WTC11 (cell line): ENCODE measurements at regions not wholly inside any gene's neighbourhood (a gene's known extent, or its start where the extent isn't known, plus 50 kb on each side); places are given as distances from the start of the nearest gene placed in this dataset.

ENCODE experiments used
- JUN ChIP-seq: sonication (generic); formaldehyde crosslinking; IDR thresholded peaks from 2 replicates; pipeline ENCODE4 v1.8.0; 2023; ENCODE audit warnings: mild to moderate bottlenecking, missing genetic modification reagents
- TF ChIP-seq, protein P1 (sequence below): fragments of 200-600 bp; IDR thresholded peaks from 2 replicates; pipeline ENCODE4 v1.8.0; 2022; ENCODE audit warnings: antibody characterized with exemption
- TF ChIP-seq, protein P2 (sequence below): sonication (generic); formaldehyde crosslinking; IDR thresholded peaks from 2 replicates; pipeline ENCODE4 v1.8.1; 2023; ENCODE audit warnings: mild to moderate bottlenecking, missing genetic modification reagents
- TF ChIP-seq, protein P3 (sequence below): sonication (generic); formaldehyde crosslinking; IDR thresholded peaks from 2 replicates; pipeline ENCODE4 v1.8.1; 2022; ENCODE audit warnings: low read depth, missing genetic modification reagents, borderline replicate concordance
- TF ChIP-seq, protein P4 (sequence below): sonication (generic); formaldehyde crosslinking; IDR thresholded peaks from 2 replicates; pipeline ENCODE4 v1.8.1; 2023; ENCODE audit warnings: mild to moderate bottlenecking, missing genetic modification reagents

DNA sequence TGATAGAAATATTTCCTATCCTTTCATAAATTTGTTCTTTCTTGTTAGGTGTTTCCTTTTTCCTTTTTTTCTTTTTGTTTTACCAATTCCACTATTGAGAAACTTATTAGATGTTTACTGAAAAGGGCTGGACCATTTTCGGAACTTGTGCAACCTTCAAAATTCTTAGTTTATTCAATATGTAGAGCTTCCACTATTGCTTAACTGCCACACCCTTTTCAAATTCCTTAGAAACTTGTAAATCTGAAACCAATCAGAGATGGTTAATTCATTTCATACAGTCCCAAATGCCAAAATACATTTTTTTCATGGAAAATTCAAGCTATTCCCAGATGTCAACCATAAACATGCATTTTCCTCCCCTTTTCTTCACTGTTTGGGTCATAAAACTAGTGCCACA lies 66.1 kb upstream of the SLC39A8 start:
- no peak for TF ChIP-seq JUN (CRISPR knock-in tag)
- TF ChIP-seq, protein P1, sequence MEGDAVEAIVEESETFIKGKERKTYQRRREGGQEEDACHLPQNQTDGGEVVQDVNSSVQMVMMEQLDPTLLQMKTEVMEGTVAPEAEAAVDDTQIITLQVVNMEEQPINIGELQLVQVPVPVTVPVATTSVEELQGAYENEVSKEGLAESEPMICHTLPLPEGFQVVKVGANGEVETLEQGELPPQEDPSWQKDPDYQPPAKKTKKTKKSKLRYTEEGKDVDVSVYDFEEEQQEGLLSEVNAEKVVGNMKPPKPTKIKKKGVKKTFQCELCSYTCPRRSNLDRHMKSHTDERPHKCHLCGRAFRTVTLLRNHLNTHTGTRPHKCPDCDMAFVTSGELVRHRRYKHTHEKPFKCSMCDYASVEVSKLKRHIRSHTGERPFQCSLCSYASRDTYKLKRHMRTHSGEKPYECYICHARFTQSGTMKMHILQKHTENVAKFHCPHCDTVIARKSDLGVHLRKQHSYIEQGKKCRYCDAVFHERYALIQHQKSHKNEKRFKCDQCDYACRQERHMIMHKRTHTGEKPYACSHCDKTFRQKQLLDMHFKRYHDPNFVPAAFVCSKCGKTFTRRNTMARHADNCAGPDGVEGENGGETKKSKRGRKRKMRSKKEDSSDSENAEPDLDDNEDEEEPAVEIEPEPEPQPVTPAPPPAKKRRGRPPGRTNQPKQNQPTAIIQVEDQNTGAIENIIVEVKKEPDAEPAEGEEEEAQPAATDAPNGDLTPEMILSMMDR: no peak
- TF ChIP-seq, protein P2, sequence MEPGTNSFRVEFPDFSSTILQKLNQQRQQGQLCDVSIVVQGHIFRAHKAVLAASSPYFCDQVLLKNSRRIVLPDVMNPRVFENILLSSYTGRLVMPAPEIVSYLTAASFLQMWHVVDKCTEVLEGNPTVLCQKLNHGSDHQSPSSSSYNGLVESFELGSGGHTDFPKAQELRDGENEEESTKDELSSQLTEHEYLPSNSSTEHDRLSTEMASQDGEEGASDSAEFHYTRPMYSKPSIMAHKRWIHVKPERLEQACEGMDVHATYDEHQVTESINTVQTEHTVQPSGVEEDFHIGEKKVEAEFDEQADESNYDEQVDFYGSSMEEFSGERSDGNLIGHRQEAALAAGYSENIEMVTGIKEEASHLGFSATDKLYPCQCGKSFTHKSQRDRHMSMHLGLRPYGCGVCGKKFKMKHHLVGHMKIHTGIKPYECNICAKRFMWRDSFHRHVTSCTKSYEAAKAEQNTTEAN: no peak
- TF ChIP-seq, protein P3, sequence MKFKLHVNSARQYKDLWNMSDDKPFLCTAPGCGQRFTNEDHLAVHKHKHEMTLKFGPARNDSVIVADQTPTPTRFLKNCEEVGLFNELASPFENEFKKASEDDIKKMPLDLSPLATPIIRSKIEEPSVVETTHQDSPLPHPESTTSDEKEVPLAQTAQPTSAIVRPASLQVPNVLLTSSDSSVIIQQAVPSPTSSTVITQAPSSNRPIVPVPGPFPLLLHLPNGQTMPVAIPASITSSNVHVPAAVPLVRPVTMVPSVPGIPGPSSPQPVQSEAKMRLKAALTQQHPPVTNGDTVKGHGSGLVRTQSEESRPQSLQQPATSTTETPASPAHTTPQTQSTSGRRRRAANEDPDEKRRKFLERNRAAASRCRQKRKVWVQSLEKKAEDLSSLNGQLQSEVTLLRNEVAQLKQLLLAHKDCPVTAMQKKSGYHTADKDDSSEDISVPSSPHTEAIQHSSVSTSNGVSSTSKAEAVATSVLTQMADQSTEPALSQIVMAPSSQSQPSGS (CRISPR knock-in tag): no peak
- TF ChIP-seq, protein P4, sequence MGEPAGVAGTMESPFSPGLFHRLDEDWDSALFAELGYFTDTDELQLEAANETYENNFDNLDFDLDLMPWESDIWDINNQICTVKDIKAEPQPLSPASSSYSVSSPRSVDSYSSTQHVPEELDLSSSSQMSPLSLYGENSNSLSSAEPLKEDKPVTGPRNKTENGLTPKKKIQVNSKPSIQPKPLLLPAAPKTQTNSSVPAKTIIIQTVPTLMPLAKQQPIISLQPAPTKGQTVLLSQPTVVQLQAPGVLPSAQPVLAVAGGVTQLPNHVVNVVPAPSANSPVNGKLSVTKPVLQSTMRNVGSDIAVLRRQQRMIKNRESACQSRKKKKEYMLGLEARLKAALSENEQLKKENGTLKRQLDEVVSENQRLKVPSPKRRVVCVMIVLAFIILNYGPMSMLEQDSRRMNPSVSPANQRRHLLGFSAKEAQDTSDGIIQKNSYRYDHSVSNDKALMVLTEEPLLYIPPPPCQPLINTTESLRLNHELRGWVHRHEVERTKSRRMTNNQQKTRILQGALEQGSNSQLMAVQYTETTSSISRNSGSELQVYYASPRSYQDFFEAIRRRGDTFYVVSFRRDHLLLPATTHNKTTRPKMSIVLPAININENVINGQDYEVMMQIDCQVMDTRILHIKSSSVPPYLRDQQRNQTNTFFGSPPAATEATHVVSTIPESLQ (CRISPR knock-in tag): no peak
